GM19467 (cell line): ENCODE measurements at regions not wholly inside any gene's neighbourhood (a gene's known extent, or its start where the extent isn't known, plus 50 kb on each side); places are given as distances from the start of the nearest gene placed in this dataset.
"Not testable (repeated sequence)": the region's sequence is repeated elsewhere in the genome, so short reads cannot be mapped to it uniquely, and the experiment has no call there.

ENCODE experiments used
- ATAC-seq: cut with Tn5 transposase; IDR thresholded peaks from one replicate; pipeline ENCODE4 v1.9.1; 2021; ENCODE audit warnings: mild to moderate bottlenecking, moderate library complexity; ENCODE audit not compliant: unreplicated experiment

DNA sequence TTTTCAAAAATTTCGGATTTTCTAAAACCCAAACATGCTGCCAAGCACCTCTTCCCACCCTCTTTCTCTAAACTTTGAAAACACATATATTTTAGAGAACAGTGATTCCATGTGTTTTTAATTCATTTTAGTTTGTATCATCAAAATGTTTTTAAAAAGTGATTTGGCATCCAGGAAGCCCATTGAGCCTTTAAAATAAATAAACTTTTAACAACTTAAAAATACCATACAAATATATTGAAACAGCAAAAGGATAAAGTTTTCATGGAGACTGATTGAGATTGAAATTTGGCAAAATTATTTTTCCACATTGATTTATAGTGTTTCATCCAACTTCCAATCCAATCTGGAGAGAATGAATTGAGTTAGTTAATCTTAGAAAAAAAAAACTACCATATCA is 374.7 kb downstream of the CD109 start:
- no peak for ATAC-seq

DNA sequence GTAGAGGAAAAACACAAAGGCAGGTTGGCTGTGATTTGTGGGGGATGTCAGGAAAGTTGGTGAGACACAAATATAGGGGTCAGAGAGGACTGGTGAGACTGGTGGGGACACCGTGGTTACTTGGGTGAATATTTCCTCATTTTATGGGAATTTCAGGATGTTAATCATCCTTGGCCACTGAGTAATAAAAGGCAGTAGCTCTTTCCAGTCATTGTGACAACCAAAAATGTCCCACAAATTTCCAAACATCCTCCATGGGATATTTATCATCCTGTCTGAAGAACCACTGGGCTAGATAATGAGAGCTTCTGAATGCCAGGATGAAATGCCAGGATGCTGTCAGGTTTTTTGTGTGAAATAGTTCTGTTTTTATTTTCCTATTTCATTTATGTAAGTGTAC is 374.1 kb downstream of the CD109 start:
- ATAC-seq, result no peak

DNA sequence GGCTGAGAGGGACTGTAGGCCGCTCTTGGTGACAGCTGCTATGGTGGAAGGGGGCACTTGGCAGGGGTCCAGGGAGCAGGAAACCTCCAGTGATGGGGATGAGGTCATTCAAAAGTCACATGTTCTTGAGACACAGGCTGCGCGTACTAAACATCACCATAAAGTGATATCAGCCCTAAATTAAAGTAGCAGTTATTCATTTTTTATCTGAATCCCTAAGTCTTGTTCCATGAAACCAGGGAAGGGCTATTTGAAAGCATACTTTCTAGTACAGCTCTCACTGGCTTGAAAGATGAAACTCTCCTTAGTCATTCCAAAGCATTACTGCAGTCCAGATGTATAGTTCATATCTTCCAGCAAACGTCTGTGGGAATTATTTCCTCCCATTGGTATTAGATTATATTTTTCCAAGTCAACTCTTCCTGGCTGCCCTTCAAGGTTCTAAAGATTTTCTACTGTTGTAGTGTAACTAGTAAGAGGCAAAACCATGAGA is 373.1 kb downstream of the CD109 start:
- no peak for ATAC-seq

DNA sequence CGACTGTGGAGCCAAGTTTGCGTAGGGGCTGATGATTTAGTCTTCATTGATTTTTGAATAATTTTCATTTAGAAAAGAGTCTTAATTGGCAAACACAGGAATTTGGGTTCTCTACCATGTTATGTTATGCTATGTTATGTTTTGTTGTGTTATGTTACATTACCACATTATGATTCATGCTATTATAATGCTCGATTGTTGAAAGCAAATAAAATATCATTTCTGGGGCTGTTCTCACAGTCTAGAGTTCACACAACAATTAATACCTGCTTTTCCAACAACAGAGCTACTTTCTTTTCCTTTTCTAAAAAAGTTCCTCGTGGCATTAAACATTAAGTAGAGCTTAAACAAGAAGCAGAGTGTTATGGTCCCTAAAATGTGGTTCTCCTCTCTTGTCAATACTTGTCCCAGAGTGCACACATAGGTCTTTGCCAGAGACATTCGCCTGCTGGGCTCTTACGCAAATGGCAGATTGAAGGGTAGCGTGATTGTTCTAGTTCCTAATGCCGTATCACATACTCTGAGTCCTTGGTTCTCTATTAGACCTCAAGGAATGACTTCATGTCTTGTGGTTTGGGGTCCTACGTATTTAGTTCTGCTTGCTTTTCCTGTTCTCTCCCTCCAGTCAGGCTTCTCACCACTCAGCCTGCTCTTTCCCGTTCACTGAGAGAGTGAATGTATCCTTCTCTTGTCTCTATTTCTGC is 370.3 kb downstream of the CD109 start:
- ATAC-seq, result no peak

DNA sequence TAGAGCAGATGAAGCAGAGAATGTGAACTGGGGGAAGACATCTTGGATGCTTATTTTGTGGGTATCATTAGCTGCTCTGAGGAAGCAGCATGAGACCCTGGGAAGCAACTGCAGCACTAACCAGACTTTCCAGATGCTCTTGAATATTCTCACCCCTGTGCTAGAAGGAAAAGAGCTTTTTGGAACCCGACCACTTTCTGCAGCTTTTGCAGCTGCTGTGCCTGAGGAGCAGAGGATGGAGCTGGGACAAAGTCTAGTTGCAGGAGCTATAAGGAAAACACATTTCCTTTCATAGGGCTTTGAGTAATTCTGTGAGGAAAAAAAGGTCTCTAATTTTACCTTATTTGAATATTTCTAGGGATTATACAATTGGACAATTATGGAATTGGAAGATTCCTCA is 369.7 kb downstream of the CD109 start:
- ATAC-seq, result no peak

DNA sequence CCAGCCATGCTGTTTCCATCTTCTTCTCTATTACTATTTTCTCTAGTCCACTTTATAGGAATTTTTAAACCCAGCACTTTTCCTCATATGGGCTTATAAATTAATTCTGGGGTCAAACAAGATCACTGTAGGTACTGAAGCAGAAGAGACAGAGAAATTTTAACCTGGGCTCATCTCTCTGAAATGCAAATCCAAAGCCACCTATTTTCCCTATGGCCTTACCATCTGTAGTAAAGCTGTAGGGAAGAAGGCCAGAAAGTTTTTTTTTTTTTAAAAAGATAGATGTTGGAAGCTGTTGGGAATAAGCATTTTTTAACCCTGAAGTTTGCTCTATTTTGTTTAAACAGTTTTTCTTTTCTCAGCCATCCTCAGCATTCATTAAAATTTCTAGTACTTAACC is 367.4 kb downstream of the CD109 start:
- ATAC-seq, result no peak

DNA sequence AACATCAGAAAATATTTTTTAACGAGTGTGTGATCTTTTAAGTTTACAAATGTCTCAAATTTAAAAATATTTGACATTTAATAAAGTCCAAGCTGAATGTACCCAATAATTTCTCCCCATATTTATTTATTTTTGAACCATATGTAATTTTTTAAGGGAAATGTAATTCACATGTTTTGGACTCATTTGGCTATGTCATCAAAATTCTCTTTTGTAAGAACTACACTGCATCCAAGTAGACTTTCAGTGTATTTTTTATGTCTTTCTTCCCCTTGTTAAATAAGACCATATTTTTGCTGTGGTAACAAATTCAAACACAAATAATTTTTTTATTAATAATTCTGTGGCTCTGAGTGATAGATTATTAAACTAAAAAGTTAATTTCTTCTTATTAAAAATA is 365.2 kb downstream of the CD109 start:
- no peak for ATAC-seq

DNA sequence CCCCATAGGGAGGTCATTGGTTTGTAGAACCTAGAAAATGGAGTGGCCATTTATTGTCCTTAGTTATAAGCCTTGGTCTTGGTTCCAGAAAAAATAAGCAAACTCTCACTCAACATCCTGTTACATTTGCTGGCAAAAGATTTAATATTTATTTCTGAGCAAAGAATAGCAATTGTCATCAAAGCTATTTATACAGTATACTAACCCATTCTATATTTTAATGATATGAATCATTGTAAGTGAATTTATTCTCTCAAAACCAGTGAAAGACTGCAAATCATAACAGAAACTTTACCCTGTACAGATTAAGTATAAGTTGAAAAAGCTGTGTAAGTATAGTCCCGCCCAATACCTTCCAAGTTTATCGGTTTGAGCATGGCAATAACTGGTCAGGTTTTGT is 364.4 kb downstream of the CD109 start:
- no peak for ATAC-seq

DNA sequence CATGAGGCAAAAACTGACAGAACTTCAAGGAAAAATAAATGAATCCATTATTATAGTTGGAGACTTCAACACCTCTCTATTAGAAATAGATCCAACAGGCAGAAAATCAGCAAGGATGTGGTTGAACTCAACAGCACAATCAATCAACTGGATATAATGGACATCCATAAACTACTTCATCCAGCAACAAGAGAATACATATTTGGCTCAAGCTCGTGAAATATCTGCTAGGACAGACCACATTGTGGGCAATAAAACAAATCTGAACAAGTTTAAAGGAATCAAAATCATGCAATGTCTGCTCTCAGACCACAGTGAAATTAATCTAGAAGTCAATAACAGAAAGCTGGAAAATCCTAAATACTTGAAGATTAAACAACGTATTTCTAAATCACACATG is 362.6 kb downstream of the CD109 start:
- ATAC-seq, result no peak

DNA sequence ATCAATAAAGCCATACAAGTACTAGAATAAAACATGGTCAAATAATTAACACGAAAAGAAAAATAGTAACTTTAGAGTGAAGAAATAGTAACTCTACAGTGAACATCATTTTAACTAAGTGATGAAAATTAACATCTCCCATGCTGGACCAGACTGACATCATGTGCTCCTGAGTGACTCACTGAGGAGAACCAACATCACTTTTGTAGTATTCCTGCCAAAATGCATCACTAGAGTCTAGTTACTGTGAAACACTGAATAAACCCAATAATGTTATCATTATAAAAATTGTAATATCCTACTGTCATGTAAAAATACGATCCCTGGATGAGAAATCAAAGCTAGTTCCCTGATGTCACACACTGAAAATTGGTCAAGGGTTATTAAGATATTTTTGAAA is 361.3 kb downstream of the CD109 start:
- ATAC-seq, result no peak

DNA sequence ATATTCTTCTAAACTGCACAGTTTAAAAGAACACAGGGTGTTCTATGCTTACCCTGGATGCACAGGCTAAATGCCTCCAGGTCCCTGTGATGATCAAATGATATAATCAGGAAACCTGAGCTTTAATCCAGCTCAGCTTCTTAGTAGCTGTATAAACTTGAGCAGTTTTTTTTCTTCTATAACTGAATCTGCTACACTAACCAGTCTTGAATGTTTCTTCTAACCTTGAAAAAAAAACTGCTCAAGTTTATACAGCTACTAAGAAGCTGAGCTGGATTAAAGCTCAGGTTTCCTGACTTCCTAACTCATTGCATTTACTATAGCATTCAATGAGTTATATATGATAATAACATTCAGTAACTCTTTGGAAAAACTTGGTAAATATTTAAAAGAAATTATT is 358.2 kb downstream of the CD109 start:
- ATAC-seq, result no peak

DNA sequence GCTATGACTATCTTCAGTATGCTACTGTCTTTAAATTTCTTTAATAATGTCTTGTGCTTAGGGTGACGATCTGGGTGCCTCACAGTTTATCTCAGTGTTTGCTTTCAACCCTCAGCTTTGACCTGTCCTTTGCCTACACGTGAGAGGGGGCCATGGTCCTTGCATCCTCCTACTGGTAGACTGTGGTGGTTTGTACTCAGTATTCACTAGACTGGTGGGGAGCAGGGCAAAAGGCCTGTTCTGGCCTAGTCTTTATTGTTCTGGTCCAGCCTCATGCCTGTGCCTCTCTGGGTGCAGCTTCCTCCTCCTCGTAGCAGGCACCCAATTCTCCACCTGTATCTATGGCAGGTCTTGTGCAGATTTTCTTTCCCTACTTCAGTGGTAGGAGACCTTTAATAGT is 354.9 kb downstream of the CD109 start:
- ATAC-seq, result no peak

DNA sequence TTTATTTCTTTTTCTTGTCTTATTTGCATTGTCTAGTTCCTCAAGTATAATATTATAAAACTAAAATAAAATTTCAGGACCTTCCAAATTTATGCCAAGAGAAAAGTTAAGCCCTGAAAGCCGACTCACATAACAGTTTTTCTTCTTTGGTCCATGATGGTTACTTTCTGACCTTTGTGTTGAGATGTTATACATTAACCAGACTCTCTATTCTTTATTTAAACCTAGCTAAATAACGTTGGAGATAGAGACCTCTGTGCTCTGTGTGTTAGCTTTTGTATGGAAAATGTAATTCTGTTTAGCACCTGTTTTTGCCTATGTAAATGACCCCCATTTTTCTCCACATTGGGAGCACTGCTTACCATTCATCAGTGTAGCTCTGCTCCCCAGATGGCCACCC is 352.4 kb downstream of the CD109 start:
- no peak for ATAC-seq

DNA sequence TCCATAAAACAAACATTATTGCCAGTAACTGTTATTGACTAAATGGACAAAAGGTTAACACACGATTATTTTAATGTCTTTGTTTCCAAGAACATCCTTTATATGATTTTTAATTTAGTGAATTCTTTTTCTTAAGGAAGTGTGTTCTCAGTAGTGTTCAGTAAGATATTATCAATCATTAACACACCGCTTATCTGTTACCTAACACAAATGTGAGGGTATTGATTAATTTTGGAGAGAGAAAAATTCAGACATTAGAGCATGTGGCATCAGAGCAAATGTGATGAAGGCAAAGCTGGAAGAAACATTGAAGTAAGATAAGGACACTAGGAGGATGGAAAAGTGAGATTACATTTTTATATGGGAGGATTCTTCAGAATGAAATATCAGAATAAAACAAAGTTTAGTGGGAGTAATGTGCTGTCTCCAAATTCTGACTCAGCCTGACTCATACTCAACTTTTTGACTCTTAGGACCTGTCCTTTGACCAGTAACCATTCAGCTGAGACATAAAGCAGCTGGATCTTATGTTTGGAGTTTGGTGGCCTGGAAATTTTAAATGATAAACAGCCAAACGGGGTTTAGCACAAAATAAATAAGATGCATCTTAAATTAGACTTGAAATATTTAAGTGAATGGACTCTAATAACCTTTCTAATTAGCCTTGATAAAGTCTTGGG is 348.6 kb downstream of the CD109 start:
- ATAC-seq, result no peak

DNA sequence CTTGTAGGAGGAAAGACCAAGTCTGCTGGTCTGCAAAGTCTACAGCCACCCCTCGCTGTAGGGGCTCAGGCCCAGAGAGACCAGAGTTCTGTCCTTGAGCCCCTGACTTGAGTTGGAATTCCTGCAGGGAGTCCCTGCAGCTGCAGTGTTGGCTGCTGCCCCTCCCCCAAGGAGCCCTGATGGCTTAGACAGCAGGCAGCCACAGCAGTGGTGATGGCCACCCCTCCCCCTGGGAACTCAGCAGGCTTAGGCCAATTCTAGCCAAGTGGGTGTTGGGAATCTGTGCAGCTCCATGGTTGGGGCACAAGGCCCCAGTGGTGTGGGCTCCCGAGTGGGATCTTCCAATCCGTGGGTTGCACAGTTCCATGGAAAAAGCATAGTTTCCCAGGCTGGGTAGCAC is 345.4 kb downstream of the CD109 start:
- no peak for ATAC-seq

DNA sequence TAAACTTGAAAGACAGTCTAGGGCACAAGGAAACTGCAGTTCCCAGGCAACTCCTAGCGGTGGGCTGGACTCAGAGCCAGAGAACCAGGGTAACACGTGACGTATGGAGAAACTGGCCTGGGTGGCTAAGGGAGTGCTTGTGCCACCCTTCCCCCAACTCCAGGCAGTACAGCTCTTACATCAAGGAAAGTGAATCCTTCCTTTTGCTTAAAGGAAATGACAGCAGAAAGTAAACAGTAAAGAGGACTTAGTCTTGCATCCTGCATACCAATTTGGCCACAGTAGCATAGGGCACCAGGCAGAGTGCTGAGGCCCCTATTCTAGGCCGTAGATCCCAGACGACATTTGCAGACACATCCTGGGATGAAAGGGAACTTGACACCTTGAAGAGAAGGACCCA is 322.8 kb downstream of the CD109 start:
- no peak for ATAC-seq

DNA sequence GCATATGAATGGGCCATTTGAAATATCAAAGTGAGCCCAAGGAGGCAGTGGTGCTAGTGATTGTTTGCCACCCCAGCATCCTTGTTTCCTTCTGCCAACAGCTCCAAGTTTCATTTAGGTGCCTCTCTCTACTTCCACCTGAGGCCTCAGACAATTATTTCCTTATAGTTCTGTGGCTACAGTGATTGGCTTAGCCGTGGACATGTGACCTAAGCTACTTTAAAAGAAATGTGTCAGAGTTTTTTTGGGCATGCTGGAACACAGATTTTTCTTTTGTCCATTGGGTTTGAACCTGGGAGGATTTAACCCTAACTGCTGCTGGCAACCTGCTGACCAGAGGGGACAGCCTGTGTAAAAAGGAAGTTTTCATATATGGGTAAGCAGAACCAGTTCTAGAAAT is 319.4 kb downstream of the CD109 start:
- no peak for ATAC-seq

DNA sequence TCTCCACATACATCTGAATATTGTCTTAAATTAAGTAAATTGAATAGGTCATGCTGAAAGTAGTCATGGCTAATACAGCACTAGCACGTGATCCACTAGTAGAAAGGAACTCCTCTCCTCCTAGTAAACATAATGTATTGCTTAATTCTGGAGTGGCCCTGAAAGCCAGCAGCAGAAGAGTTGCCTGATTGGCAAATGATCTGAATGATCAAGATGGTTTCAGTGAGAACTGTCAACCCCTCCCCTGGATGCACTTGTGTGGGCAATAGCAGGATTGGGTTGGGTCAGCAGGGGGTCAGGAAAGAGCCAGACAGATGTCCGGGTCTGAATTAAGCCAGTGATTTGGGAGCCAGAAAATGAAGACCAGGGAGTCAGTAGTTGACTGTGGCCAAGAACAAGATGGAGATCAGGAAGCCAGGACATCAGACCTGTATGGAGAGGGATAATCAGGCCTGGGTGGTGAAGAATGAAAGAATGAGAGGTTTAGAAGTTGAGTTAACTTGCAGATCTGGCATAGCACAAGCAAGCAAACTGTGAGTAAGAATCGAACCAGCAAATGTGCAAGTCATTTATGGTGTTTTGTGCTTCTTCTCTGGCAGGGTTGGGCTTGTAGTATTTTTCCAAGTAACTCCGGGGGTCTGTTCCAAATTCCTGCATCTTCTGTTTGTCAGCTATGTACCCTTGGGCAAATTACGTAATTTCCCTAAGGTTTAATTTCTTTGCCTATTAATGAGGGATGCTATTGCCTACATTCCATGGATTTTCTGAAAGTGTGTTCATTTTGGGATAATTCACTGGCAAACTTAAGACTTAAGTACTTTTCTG is 304.9 kb downstream of the CD109 start:
- no peak for ATAC-seq

DNA sequence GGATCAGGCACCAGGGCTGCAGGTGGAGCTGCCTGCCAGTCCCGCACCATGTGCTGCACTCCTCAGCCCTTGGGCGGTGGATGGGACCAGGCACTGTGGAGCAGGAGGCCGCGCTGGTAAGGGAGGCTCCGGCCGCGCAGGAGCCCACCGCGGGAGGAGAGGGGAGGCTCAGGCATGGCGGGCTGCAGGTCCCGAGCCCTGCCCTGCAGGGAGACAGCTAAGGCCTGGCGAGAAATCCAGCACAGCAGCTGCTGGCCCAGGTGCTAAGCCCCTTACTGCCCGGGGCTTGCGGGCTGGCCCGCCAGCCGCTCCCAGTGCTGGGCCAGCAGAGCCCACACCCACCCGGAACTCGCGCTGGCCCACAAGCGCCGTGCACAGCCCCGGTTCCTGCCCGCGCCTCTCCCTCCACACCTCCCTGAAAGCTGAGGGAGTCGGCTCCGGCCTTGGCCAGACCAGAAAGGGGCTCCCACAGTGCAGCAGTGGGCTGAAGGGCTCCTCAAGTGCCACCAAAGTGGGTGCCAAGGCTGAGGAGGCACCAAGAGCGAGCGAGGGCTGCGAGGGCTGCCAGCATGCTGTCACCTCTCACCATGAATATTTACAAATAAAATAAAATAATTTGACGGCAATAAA is 294.7 kb downstream of the CD109 start:
- not testable (repeated sequence) for ATAC-seq

DNA sequence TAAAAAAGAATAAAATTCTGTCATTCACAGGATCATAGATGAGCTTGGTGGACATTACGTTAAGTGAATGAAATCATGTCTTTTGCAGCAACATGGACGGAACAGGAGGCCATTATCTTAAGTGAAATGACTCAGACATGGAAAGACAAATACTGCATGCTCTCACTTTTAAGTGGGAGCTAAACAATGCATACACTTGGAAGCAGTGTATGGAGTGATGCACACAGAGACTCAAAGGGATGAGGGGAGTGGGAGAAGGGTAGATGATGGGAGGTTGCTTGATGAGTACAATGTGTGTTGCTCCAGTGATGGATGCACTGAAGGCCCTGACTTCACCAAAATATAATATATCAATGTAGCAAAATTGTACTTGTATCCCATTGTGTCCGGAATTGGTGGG is 293.4 kb downstream of the CD109 start:
- ATAC-seq, result no peak

DNA sequence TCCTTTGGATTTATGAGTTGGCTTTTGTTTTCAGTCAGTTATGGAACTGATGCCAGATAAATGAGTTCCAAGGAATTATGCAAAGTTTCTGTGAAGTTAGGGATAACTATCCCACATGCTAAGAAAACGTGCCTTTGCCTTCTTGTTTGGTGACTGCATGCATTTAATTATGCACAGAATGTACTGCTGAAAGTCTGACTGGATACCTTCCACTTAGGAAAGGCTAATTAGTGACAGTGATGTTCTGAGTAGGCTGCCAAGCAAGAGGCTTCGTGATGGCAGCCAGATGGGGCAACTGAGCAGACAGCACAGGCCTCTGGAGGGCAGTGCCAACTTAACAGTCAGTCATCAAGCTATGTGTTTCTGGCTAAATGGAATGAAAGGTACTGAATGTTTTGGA is 289.9 kb downstream of the CD109 start:
- ATAC-seq, result no peak
